ENCODE measurements at regions not wholly inside any gene's neighbourhood (a gene's known extent, or its start where the extent isn't known, plus 50 kb on each side); places are given as distances from the start of the nearest gene placed in this dataset.

DNA sequence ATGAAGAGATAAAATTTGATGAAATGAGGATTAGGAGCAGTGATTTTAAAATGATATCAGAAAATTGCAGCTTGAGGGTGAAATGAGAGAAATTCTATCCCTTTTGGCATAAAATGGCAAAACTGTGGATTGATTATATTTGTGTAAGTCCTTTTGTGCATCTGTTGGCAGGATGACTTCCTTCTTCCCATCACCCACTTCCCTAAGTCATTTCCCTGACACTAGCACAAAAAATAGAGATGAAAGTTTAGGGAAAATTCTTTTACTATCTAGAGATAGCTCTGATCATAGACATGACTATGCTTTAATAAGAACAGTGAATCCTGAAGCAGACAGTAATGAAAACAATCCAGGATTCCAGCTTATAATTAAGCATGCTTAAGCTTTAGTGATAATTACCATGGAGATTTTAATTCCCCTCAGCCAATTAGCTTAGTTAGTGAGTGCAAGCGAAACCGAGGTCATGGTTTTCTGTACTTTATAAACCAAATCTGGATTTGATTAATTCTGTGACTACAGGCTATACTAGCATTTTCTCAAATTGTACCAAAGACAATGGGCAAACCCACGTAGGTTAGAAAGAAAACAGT is 163.6 kb upstream of the TARS1 start (continued):
- TF ChIP-seq, protein P1, sequence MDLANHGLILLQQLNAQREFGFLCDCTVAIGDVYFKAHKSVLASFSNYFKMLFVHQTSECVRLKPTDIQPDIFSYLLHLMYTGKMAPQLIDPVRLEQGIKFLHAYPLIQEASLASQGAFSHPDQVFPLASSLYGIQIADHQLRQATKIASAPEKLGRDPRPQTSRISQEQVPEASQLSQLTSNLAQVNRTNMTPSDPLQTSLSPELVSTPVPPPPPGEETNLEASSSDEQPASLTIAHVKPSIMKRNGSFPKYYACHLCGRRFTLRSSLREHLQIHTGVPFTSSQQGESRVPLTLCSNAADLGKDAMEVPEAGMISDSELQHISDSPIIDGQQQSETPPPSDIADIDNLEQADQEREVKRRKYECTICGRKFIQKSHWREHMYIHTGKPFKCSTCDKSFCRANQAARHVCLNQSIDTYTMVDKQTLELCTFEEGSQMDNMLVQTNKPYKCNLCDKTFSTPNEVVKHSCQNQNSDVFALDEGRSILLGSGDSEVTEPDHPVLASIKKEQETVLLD (CRISPR knock-in tag; IDR thresholded peaks at IDR 0.05; ENCODE audit: low read depth): no peak
- no peak for TF ChIP-seq XRCC5 (optimal IDR thresholded peaks at IDR 0.05; ENCODE audit: low read length)
- TF ChIP-seq, protein P2, sequence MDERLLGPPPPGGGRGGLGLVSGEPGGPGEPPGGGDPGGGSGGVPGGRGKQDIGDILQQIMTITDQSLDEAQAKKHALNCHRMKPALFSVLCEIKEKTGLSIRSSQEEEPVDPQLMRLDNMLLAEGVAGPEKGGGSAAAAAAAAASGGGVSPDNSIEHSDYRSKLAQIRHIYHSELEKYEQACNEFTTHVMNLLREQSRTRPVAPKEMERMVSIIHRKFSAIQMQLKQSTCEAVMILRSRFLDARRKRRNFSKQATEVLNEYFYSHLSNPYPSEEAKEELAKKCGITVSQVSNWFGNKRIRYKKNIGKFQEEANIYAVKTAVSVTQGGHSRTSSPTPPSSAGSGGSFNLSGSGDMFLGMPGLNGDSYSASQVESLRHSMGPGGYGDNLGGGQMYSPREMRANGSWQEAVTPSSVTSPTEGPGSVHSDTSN (CRISPR knock-in tag; IDR thresholded peaks at IDR 0.05): no peak
- no peak for TF ChIP-seq JUNB (CRISPR knock-in tag; IDR thresholded peaks at IDR 0.05; ENCODE audit: borderline replicate concordance)

DNA sequence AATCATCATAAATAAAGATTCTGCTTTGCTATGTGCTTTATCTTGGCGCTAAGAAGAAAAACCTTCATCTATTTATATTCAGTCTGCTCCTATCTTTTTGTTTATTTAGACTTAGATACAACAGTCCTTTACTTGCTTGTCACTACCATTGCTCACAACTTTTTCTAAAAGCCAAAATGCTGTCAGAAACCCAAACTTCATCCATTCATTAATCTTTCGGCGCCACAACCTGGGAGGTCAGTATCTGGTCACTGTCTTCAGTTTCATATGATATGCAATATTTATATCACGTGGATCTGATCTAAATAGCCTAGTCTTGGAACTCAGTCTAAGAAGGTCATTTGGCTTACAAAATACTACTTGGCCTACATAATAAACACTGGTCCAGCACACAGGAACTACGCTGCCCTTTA is 159.3 kb upstream of the TARS1 start:
- DNase-seq (ENCODE audit: low spot score): no peak
- Histone ChIP-seq H3K27ac (ENCODE audit: extremely low read length, insufficient read depth, low read length) (no peak overlapping the region), H4K20me1 (ENCODE audit: insufficient read depth, low read length) (no peaks in the 10 kb centered on the region), H3K4me2 (ENCODE audit: low read depth, low read length) (no peak overlapping the region), H3K9ac (ENCODE audit: insufficient read depth, low read depth, low read length) (no peak overlapping the region), H3K4me1 (ENCODE audit: insufficient read depth, low read length) (no peaks in the 10 kb centered on the region), H3K4me3 (replicated peaks in 1 of 3; ENCODE audit: insufficient read depth in 1 of 3, low read depth in 2 of 3, low read length in 3 of 3) (no peak overlapping the region), H3K36me3 (replicated peaks in 1 of 2; ENCODE audit: control insufficient read depth in 1 of 2, insufficient read depth in 2 of 2, low read length in 2 of 2) (no peaks in the 10 kb centered on the region), H3K79me2 (ENCODE audit: insufficient read depth, low read length) (no peaks in the 10 kb centered on the region), H3K9me3 (ENCODE audit: low read length) (no peaks in the 10 kb centered on the region), H3K27me3 (ENCODE audit: control insufficient read depth in 1 of 2, insufficient read depth in 2 of 2, low read length in 2 of 2) (no peaks in the 10 kb centered on the region), H2AFZ (ENCODE audit: low read length) (no peak overlapping the region)
- FAIRE-seq: no peak
- in situ Hi-C loops (cut with HindIII; ENCODE audit: extremely low pct_ligation_motif_present, low pct_unique_long_range_greater_than_20kb): no loop called here
- intact Hi-C loops (cut with micrococcal nuclease; ENCODE audit: unreplicated experiment): no loop called here
- WGBS (ENCODE audit: low lambda C conversion rate): 10% methylated on average over 5 of the region's 5 CpGs
- ChIA-PET POLR2A (no interaction called here), CTCF (ENCODE audit: low intra/inter-chr PET ratio, low total read pairs) (no interaction called here)
- TF ChIP-seq ZNF703 (CRISPR knock-in tag; IDR thresholded peaks at IDR 0.05; ENCODE audit: borderline replicate concordance): no peak
- TF ChIP-seq ZNF180 (CRISPR knock-in tag; IDR thresholded peaks at IDR 0.05; ENCODE audit: borderline replicate concordance, low read depth): no peak
- no peak for TF ChIP-seq ZNF629 (CRISPR knock-in tag; conservative IDR thresholded peaks at IDR 0.05)
- TF ChIP-seq, protein P3, sequence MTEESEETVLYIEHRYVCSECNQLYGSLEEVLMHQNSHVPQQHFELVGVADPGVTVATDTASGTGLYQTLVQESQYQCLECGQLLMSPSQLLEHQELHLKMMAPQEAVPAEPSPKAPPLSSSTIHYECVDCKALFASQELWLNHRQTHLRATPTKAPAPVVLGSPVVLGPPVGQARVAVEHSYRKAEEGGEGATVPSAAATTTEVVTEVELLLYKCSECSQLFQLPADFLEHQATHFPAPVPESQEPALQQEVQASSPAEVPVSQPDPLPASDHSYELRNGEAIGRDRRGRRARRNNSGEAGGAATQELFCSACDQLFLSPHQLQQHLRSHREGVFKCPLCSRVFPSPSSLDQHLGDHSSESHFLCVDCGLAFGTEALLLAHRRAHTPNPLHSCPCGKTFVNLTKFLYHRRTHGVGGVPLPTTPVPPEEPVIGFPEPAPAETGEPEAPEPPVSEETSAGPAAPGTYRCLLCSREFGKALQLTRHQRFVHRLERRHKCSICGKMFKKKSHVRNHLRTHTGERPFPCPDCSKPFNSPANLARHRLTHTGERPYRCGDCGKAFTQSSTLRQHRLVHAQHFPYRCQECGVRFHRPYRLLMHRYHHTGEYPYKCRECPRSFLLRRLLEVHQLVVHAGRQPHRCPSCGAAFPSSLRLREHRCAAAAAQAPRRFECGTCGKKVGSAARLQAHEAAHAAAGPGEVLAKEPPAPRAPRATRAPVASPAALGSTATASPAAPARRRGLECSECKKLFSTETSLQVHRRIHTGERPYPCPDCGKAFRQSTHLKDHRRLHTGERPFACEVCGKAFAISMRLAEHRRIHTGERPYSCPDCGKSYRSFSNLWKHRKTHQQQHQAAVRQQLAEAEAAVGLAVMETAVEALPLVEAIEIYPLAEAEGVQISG (CRISPR knock-in tag; IDR thresholded peaks at IDR 0.05): no peak
- no peak for TF ChIP-seq PHF20 (CRISPR knock-in tag; IDR thresholded peaks at IDR 0.05)
- TF ChIP-seq, protein P4, sequence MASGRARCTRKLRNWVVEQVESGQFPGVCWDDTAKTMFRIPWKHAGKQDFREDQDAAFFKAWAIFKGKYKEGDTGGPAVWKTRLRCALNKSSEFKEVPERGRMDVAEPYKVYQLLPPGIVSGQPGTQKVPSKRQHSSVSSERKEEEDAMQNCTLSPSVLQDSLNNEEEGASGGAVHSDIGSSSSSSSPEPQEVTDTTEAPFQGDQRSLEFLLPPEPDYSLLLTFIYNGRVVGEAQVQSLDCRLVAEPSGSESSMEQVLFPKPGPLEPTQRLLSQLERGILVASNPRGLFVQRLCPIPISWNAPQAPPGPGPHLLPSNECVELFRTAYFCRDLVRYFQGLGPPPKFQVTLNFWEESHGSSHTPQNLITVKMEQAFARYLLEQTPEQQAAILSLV (CRISPR knock-in tag; IDR thresholded peaks at IDR 0.05; ENCODE audit: borderline replicate concordance): no peak
- TF ChIP-seq CREM (IDR thresholded peaks at IDR 0.05): no peak
- no peak for TF ChIP-seq CREM (CRISPR knock-in tag; IDR thresholded peaks at IDR 0.05)
- BruUV-seq (replicated peaks): no TSS peak
- ATAC-seq: no peak
